ENCODE measurements at regions not wholly inside any gene's neighbourhood (a gene's known extent, or its start where the extent isn't known, plus 50 kb on each side); places are given as distances from the start of the nearest gene placed in this dataset.

DNA sequence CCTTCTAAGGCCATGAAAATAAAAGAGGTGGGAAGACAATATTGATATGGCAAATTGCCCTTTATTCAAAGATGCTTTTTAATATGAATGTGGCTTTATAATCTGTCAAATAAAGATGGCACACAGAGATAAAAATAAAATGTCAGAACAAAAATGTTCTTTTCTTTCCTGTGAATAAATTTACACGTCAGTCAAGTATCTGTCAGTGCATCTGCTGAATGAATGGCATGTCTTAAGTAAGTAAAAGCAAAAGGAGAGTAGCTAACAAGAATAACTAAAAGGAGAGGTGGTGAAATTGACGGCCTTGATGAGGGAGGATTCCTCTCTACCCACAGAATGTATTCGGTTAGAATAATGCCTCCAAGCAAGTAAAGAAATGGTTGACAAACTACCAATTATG is 1021.7 kb upstream of the GBE1 start:
- Histone ChIP-seq H3K9me3 (no peaks in the 10 kb centered on the region), H3K36me3 (no peaks in the 10 kb centered on the region), H3K4me1 (no peaks in the 10 kb centered on the region), H3K27me3 (no peaks in the 10 kb centered on the region), H3K27ac (no peak overlapping the region), H3K4me3 (no peak overlapping the region)
- DNase-seq = no peak
- TF ChIP-seq, protein P1, sequence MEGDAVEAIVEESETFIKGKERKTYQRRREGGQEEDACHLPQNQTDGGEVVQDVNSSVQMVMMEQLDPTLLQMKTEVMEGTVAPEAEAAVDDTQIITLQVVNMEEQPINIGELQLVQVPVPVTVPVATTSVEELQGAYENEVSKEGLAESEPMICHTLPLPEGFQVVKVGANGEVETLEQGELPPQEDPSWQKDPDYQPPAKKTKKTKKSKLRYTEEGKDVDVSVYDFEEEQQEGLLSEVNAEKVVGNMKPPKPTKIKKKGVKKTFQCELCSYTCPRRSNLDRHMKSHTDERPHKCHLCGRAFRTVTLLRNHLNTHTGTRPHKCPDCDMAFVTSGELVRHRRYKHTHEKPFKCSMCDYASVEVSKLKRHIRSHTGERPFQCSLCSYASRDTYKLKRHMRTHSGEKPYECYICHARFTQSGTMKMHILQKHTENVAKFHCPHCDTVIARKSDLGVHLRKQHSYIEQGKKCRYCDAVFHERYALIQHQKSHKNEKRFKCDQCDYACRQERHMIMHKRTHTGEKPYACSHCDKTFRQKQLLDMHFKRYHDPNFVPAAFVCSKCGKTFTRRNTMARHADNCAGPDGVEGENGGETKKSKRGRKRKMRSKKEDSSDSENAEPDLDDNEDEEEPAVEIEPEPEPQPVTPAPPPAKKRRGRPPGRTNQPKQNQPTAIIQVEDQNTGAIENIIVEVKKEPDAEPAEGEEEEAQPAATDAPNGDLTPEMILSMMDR (IDR thresholded peaks at IDR 0.05) = no peak
- no peak for FAIRE-seq
- intact Hi-C loops (cut with DNase I) = no loop called here
- 70 to 78% methylated on average over 3 of the region's 3 CpGs for WGBS, 2 donors
- ATAC-seq = no peak

DNA sequence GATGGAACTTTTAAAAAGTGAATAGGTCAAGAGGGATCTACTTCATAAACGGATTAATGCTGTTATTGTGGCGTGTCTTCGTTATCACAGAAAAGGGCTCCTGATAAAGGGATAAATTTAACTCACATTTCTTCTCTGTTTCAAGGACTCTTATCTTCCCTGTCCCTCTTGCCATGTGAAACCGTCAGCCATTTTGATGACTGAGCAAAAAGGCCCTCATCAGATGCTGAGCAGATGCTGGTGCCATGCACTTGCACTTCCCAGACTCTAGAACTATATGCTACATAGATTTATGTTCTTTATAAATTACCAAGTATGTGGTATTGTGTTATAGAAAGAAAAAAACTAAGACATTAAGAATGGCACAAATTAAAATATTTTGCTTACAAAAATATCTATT is 1011.8 kb upstream of the GBE1 start:
- Histone ChIP-seq H3K4me1 (no peaks in the 10 kb centered on the region), H3K27me3 (no peaks in the 10 kb centered on the region), H3K27ac (no peak overlapping the region), H3K4me3 (no peak overlapping the region), H3K9me3 (no peaks in the 10 kb centered on the region), H3K36me3 (no peaks in the 10 kb centered on the region)
- DNase-seq = no peak
- TF ChIP-seq, protein P1 (IDR thresholded peaks at IDR 0.05) = no peak
- intact Hi-C loops (cut with DNase I) = no loop called here
- 82 to 91% methylated on average over 4 of the region's 4 CpGs for WGBS, 2 donors
- no peak for ATAC-seq
- no peak for FAIRE-seq

DNA sequence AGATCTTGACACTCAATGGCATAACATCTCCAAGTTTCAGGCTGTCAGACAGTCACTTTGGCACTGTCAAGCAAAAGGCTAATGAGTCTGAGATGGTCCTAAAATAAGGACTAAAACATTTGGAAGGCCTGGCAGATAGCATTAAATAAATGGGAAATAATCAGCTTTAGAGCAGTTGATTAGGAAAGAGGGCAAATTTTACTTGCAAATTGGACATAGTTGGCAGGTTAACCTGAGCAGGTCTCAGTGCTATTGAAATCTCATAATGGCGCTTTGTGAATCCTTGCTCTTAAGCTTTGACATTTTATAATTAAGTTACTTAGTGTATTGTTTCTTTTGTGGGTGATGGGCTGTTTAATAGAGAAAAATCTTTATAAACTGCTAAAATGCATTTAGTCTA is 1003.1 kb upstream of the GBE1 start:
- DNase-seq (no peak), ATAC-seq (no peak), FAIRE-seq (no peak)
- WGBS, 2 donors = 99 to 100% methylated on average over 1 of the region's 1 CpG
- no peaks in the 10 kb centered on the region for H3K27me3 ChIP-seq
- TF ChIP-seq, protein P1 (IDR thresholded peaks at IDR 0.05) = no peak
- no peaks in the 10 kb centered on the region for H3K4me1 ChIP-seq
- no peaks in the 10 kb centered on the region for H3K9me3 ChIP-seq
- H3K36me3 ChIP-seq = no peaks in the 10 kb centered on the region
- no peak overlapping the region for H3K4me3 ChIP-seq
- intact Hi-C loops (cut with DNase I) = no loop called here
- H3K27ac ChIP-seq = no peak overlapping the region

DNA sequence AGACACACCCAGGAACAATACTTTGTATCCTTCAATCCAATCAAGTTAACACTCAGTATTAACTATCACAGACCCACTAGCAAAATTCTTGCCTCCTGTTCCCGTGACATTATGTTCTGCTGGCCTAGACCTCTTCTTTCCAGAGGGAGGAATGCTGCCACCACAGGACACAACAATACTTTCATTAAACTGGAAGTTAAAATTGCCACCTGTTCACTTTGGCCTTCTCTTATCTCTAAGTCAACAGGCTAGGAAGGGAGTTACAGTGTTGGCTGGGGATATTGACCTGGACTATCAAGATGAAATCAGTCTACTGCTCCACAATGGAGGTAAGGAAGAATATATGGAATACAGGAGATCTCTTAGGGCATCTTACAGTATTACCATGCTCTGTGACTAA is 1000.4 kb upstream of the GBE1 start:
- no peak for FAIRE-seq
- DNase-seq = peak in 1 of 6 donors; percentile 10
- WGBS, 2 donors = 19 to 42% methylated on average over 1 of the region's 1 CpG

DNA sequence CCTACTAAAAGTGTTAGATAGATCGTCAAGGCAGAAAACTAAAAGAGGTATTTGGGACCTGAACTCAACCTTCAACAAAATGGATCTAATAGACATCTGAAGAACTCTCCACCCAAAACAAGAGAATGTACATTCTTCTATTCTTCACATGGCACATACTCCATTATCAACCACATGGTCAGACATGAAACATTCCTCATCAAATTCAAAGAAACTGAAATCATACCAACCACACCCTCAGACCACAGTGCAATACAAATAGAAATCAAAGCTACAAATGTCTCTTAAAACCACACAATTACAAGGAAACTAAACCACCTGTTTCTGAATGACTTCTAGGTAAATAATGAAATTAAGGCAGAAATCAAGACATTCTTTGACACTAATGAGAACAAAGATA is 984.1 kb upstream of the GBE1 start:
- FAIRE-seq (no peak), ATAC-seq (no peak), DNase-seq (no peak)
- Histone ChIP-seq H3K27me3 (no peaks in the 10 kb centered on the region), H3K4me1 (no peaks in the 10 kb centered on the region), H3K27ac (no peak overlapping the region), H3K9me3 (no peaks in the 10 kb centered on the region), H3K4me3 (no peak overlapping the region), H3K36me3 (no peaks in the 10 kb centered on the region)
- intact Hi-C loops (cut with DNase I) = no loop called here
- 63 to 83% methylated on average over 1 of the region's 1 CpG for WGBS, 2 donors
- TF ChIP-seq, protein P1 (IDR thresholded peaks at IDR 0.05) = no peak

More for the DNA sequence above, 1000.4 kb upstream of the GBE1 start:
- TF ChIP-seq, protein P1 (IDR thresholded peaks at IDR 0.05) = no peak
- Histone ChIP-seq H3K4me3 (no peak overlapping the region), H3K4me1 (no peaks in the 10 kb centered on the region), H3K9me3 (no peaks in the 10 kb centered on the region), H3K27me3 (no peaks in the 10 kb centered on the region), H3K27ac (no peak overlapping the region), H3K36me3 (no peaks in the 10 kb centered on the region)
- ATAC-seq = peak; percentile 83 to 97 (median 92)
- intact Hi-C loops (cut with DNase I) = no loop called here

Data from pancreas (tissue), 10 donors.